ENCODE measurements at regions not wholly inside any gene's neighbourhood (a gene's known extent, or its start where the extent isn't known, plus 50 kb on each side); places are given as distances from the start of the nearest gene placed in this dataset.

- no peak for DNase-seq
Measured at GRCh38 chr16:60329108-60329507, 1595.0 kb upstream of the GOT2 start.

GRCh38 chr16:60328152-60328551 is 1594.0 kb upstream of the GOT2 start:
- no peak for DNase-seq

DNA sequence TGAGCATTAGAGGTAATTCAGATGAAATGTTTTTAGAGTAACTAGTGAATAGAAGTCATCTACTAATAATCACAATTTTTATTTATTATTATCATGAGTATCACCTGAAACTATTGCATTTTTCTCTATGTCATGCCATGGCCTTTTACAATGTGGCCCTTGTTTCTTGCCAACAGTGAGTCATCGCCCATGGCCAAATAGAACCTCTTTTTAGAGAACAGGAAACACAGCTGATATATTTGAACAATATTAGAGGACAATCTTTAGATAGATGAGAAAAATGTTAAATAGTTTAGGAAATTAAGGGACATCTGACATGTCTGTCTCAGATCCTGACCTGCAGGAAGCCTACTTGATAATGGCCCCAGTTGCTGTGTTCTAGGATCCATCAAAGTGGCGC is 1584.4 kb upstream of the GOT2 start:
- no peak for DNase-seq

DNA sequence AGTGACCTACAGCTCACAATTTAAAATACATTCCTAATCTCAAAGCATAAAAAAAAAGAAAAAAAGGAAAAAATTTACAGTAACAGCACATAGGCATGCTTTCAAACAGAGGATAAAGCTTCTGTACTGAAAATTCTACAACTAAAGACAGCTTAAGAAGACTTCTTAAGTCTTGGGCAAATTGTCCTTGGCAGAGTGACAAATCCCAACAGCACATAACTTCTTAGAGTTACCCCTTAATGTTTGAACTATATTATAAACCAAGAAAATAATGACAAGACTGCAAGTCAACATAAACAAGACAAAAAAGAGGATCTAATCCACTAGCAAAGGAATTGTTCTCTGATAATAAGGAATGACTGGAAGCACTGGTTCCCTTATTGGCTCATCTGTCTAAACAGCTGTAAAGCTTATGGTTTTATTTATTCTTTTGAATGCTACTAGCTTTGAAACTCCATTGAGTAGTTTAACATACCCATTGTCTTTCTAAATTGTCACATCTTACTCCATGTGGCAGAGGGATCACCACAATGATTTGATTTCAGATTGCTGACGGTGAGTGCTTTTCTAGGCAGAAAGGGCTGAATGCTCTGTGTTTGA is 1576.8 kb upstream of the GOT2 start:
- DNase-seq = no peak

- DNase-seq = no peak
Measured at GRCh38 chr16:60304720-60305119, 1570.6 kb upstream of the GOT2 start.

- DNase-seq = no peak
Measured at GRCh38 chr16:60304066-60304465, 1570.0 kb upstream of the GOT2 start.

DNA sequence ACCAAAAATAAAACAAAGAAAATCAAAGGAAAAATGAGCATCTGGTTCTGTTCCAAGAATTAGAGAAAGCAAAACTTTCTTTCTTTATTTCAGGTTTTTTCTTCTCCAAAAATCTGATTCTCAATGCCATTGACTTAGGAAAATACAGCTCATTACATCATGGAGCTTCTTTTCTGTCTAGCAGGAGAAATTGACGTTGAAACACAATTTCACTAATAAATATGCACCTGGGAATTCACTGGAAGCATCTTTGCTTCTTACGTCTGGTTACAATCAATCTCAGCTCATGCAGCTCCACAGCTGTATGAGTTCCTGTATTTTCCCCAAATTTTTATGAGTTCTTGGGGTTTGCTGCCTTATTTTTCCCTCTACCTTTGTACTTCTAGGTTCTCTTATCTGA is 1568.6 kb upstream of the GOT2 start:
- DNase-seq = no peak

DNA sequence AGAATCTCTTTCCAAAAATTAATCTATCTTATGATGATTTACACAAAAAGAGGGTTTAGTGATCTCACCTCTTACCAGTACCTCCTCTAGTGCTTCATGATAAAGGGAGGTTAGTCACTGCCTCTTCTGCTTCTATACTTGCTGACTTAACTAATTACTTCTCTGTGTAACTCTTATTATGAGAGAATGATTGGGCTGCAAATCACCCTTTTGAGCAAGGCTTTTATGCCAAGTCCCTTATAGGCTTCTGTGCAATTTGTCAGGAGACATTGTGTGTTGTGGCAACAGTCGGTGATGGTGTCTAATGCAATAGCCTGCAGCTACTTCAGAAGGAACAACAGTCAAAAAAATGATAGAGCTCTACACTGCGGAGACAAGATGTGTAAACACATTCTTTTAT is 1568.1 kb upstream of the GOT2 start:
- DNase-seq = no peak

DNA sequence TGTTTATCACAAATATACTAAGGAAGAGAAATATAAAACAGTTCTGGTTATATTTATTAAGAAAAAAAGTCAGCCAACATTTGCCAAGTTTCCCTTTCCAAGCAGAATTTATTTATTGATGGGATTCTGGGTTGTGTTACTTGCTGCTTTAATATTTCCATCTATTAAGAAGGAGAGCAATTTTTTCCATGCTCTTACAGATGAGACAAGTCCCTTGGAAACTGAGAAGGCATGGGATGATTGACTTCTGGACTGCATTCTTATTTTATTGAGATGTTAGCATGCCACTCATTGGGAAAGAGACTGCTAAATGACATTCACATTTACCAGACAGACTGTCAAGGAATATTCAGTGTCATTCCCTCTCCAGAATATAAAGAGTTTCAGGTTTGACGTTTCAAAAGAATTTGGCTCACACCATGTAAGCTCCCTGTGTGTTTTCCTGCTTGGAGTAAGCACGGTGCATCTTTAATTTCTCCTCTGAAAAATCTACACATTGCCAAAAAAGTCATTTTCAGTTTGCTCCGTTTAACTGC is 1565.2 kb upstream of the GOT2 start:
- no peak for DNase-seq

DNA sequence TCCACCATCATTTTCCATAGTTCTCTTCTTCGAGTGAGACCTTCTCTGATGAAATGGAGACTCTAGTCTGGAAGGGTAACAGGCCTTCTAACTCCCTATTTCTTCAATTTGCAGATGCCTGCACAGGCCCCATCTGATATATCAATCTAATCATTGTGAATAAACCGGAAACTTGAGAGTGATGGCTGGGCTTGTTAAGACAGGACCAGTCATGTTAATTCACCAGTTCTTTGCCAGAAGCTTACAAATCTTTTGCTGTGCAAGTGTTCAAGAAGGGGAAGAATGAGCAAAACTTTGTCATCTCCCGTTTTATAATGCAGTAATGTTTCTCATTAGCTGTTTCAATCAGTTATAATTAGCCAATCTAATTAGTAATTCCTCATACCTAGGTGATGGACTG is 1561.3 kb upstream of the GOT2 start:
- DNase-seq = no peak

DNA sequence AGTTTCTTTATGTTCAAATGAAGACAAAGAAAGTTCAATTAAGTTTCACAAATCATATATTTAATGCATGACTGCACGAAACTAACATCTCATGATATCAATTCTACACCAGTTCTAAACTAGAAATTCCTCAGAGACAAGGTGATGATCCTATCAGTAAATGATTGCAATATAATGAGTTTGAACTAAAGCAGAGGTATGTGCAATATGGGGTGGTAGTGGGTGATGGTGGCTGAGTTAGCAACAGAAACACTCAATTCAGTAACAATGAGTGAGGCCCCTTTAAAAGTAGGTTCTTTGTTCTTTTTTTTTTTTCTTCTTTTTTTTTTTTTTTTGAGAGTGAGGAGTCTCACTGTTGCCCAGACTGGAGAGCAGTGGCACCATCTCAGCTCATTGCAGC is 1551.7 kb upstream of the GOT2 start:
- no peak for DNase-seq

DNA sequence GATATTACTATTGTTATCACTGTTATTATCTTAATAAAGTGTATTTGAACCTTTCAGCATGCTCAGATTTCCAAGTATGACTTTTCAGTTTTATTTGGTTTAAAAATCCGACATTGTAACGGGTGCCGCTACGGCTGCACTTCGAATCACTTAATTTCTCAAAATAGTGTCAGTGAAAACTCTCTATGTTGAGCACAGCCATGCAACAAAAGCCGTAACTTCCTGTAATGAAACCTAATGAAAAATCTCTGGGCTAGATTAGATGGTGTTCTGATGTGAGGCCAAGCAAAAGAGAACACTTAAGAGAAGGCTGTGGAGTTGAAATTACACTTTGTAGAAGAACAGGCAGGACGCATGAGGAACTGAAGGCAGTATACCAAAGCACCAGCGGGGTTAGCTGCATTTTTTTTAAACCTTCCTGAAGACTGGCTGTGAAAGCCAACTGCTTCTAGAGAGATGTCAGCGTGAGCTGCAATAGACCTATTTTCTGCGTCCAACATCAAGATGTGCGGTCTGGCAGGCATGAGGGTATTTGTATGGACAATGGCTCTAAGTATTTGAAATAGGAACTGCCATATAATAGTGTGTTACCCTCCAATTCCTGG is 1545.0 kb upstream of the GOT2 start:
- DNase-seq = no peak

GRCh38 chr16:60274431-60275019 is 1540.4 kb upstream of the GOT2 start:
- no peak for DNase-seq

DNA sequence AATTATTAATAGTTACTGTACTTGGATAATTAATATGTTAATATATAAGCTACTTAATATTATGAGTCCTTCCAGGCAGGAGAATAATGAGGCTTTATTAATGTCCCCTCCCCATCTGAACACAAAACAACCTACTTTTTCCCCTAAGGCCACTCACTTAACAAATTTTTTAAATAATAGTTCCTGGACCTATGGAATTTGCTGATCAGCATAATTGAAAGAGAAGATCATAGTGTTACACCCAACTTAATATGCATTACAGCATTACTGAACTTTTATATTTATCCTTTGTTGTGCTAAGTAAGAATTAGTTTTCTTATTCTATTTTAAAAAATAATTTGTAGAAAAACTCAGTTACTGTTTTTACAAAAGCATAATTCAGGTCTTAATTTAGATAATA is 1537.7 kb upstream of the GOT2 start:
- DNase-seq = no peak

GRCh38 chr16:60271025-60271771 is 1537.1 kb upstream of the GOT2 start:
- DNase-seq = no peak

DNA sequence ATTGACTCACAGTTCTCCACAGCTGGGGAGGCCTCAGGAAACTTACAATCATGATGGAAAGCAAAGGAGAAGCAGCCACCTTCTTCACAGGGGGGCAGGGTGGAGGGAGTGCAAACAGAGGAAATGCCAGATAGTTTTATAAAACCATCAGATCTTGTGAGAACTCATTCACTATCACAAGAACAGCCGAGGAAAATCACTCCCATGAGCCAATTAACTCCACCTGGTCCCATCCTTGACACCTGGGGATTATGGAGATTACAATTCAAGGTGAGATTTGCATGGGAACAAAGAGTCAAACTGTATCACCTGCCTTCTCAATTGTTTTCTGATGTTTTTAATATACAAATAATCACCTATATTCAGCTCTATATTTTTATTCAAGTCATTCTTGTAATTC is 1527.3 kb upstream of the GOT2 start:
- no peak for DNase-seq

DNA sequence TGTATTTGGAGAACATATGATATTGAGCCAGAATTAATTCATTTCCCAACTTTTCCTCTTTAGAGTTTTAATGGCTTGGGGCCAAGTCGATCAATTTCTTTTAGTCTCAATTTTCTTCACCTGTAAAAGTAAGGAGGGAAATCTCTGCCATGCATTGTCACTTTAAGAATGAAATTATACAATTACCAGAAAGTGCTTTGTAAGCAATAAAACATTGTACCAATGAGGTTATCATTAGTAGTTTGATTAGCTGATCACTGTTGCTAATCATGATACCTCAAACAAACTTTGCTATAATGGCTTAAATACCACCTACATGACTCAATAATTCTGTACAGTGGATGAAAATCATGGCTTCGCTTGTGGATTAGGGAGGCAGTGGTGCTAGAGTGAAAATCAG is 1525.8 kb upstream of the GOT2 start:
- no peak for DNase-seq

DNA sequence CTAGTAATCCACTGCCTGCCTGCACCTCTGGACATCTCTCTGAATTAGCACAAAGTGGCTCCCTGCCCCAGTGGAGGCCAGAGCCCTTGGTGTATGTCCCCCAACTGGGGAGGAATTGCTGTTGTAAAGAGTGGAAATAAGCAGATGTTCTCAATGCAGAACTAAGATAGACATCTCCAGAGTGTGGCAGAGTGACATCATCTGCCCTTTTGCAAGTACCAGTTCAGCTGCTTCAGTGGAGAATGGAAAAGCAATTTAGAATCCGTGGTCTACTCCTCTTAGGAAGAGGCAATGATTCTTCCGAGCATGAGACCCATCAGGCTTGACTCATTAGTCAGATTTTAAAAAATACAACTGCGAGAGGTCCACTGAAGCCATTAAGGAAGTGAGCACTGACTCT is 1512.0 kb upstream of the GOT2 start:
- DNase-seq = no peak

DNA sequence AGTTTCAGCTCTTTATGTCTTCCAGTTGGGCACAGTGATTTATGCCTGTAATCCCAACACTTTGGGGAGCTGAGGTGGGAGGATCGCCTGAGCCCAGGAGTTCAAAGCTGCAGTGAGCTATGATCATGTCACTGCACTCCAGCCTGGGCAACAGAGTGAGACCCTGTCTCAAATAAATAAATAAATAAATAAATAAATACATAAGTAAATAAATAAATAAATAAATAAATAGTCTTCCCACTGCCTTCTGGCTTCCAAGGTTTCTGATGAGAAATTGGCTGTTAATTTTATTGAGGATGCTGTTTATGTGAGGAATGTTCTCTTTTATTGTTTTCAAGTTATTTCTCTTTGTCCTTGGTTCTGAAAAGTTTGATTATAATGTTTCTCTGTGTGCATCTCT is 1507.6 kb upstream of the GOT2 start:
- no peak for DNase-seq

DNA sequence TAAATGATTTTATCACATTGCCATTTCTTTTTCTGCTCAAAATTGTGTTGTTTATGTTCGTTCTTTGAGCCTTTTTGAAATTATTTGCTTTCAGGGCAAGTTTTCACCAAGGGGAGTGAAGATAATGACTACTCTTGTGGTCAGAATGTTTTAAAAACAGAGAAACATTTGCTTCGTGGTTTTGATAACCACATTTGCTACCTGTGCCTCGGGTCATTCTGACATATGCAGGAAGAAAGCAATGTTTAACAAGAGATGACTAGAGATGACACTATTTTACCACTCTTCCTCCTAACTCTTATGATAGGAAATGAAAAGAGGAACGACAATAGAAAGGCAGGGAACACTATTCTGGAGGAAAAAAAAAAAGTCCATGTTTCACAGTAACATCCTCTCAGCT is 1496.5 kb upstream of the GOT2 start:
- no peak for DNase-seq

- DNase-seq = no peak
Measured at GRCh38 chr16:60225541-60225940, 1491.4 kb upstream of the GOT2 start.

GRCh38 chr16:60217787-60218186 is 1483.7 kb upstream of the GOT2 start:
- no peak for DNase-seq

- no peak for DNase-seq
Measured at GRCh38 chr16:60214311-60214710, 1480.2 kb upstream of the GOT2 start.

DNA sequence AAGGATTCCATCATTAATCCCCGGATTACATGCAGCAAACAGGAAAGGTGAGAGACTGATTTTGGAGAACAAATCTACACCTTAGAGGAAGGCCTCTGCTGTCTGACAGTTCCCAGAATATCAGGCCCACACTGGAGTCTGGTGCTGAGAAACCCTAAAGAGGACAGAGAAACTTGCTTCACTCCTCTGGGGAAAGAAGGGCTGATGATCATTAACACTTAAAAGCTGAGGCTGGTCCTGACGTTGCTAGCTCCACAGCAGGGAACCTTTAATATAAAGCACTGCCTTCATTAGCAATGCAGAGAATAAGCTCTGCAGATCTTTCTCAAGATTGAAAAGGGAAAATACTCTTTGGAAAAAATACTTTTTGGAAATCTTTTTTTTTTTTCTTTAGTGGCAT is 1472.4 kb upstream of the GOT2 start:
- DNase-seq = no peak

Data from DMS153 (cell line).